Activated CD4-positive, alpha-beta T cell treated with anti-CD3 and anti-CD28 coated beads, Interleukin-2, Interleukin-6, amounts not matched to agents 100 ng/mL and 50 ng/mL, durations not matched to agents 16 hours and 8 hours (primary cell): ENCODE measurements at regions not wholly inside any gene's neighbourhood (a gene's known extent, or its start where the extent isn't known, plus 50 kb on each side); places are given as distances from the start of the nearest gene placed in this dataset.
"Not testable (repeated sequence)": the region's sequence is repeated elsewhere in the genome, so short reads cannot be mapped to it uniquely, and the experiment has no call there.

Experiments used
- DNase-seq: peaks from one replicate; pipeline ENCODE4 v3.0.0-alpha.2; 2020

DNA sequence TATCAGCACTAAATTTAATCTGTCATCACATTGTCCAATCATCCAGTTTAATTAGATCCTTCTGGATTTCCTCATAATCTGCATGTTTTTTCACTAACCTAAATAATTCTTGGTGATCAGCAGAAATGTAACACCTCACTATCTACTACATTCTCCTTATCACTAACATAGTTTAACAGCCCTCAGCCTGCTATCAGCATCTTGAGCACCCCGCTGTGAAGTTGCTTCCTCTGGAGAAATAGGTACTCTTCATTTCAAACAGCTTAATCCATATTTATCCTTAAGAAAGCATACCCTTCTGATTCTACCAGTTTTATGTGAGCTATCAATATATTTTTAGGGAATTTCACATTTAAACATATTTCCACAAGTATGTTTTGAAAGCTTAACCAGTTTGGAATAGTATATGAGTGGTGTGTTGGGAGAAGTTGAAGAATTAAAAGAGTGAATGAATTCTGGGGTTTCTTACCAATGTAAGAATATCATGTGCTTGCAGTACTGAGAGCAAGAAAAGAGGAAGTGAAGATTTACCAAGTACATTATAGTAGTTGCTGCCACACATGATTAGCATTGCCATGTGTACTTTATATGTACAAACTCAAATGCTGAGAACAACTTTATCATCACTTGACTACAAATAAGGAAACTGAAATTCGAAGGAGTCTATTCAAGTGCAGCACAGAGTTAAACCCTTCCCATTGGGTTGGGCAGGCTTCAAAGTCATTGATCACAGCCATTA is 771.1 kb upstream of the ADGRL4 start:
- no peak for DNase-seq

GRCh38 chr1:79775402-79775801 is 768.9 kb upstream of the ADGRL4 start:
- no peak for DNase-seq

- DNase-seq = no peak
Observed at GRCh38 chr1:79773385-79773784, 766.9 kb upstream of the ADGRL4 start.

GRCh38 chr1:79762461-79762860 is 755.9 kb upstream of the ADGRL4 start:
- DNase-seq = no peak

- DNase-seq = no peak
Observed at GRCh38 chr1:79760531-79760930, 754.0 kb upstream of the ADGRL4 start.

DNA sequence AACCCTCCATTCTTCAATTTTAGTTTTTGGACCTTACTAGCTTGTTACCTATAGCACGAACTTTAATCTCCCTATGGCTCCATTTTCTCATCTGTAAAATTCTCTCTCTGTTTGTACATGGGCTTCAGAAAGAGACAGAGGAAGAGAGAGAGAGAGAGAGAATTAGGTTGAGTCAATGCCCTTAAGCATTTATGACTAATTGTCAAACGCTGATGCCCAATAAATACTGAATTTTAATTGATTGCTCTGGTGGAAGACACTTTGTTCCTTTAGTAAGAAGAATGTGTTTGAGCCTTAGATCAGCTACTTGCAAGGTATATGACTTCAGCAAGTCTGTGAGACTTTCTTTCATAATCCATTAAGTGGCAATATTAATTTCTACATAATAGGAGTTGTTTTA is 743.1 kb upstream of the ADGRL4 start:
- DNase-seq = no peak

DNA sequence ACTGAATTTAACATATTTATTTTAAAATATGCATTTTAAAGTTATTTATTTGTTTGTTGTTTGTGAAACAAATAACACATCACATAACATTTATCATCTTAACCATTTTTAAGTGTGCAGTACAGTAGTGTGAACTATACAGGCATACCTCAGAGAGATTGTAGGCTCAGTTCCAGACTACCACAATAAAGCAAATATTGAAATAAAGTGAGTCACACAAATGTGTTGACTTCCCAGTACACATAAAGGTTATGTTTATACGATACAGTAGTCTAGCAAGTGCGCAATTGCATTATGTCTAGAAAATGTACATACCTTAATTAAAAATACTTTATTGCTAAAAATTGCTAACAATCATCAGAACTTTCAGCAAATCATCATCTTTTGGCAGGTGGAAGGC is 739.4 kb upstream of the ADGRL4 start:
- no peak for DNase-seq

DNA sequence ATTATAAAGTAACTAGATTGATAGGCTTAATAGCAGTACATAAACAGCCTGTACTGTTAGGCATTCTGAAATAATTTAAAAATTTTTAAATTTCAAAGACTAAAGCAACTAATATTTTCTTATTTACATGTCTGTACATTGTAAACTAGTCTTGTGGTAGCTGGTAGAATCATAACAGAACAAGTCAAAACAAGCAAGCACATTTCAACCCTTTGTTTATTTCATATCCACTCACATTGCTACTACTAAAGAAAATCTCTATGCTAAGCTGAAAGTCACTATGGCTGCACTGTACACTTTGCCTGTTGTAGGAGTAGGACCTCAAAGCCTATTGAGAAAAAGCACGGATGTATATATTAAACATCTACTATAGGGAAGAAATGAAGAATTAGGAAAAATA is 738.2 kb upstream of the ADGRL4 start:
- DNase-seq = no peak

DNA sequence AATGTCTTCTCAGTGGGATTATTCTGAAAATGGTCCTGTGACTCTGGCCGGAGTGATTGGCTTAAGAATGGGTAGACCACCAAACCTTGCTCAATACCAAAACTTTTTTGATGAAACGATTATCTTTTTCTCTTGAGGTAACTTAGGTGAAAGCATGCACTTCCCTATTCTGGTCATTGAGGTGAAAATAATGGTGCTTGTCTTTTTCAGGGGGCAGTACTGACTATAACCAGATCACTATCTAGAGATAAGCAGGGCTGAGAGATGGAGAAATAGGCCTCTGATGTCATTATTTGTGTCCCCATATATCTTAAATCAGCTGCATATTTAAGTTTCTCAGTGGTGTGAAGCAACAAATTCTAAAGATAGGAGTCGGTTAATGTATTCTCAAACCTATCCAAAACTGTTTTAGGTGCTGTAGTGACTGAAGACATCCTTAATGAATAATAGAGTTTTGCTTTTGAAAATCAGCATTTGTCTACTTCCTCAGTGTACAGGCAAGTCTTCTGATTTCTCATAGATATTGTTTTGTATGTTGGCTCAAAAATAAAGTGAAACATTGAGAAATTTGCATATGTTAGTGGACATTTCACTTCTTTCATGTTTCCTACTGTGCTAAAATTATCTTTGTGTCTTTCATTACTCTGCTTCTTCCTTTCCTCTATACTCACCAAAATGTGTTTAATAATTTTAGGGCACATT is 735.3 kb upstream of the ADGRL4 start:
- DNase-seq = no peak

- no peak for DNase-seq
Observed at GRCh38 chr1:79738101-79738500, 731.6 kb upstream of the ADGRL4 start.

DNA sequence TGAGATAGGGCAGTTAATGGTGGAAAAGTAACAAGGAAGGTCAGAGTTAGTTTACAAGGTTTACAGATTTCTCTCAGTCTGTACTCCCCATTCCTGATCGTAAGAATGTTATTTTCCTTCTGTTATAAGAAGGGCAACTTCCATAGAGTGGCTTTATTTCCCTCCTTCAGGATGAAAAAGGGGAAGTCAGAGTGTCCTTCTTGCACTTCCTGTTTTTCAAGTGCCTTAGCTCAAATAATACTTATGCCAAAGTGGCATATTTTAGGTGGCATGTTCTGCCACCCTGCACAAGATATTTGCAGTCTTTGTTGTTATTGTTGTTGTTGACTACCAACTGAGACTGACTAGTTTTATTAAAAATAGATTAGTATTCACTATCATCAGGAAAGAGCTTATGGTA is 730.7 kb upstream of the ADGRL4 start:
- no peak for DNase-seq

DNA sequence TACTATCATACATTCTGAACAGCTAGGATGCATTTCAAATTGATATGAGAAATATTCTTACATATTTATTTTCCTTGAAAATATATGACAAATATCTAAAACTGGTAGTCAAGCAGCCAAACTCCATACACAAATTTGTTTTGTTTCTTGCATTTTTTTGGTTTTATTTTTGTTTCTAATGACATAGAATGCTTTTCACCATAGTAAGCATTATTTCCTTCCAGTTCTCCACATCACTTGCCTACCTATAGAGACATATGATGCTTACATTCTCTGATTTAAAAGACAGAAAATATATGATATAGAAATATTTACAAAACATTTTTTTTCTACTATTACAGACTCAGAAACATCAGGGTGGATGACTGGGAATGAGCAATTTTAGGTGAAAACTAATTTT is 726.4 kb upstream of the ADGRL4 start:
- DNase-seq = no peak

DNA sequence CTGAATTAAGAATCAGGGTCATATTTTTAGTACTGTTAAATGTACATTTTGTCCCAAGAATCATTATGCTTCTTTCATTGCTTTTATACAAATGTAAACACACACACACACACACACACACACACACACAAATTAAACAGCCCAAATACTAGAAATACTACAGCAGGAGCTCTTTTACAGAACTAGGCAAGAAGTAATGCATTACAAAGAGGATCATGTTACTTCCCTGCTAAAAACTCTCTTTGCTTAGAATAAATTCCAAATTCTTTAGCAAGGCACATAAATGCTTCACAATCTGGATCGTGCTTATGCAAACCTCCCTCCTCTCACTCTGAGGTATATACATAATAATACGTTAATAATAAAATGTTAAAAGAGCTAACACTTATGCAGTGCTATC is 720.4 kb upstream of the ADGRL4 start:
- no peak for DNase-seq

DNA sequence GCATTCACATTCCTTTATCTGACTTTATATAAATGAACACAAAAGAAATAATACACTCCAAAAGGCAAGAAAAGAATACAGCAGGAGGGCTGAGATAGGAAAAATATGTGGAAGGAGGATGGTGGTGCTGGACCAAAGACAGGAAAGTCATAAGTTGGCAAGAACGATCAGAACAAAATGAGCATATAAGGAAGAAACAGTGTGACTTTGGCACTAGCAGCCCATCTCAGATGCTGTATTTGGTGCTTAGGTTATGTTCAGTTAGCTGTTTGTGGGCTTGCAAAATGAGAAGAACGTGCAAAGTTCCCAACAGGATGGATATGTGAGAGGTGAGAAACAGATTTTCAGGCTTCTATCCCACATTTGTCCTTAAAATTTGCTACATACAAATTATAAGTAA is 719.8 kb upstream of the ADGRL4 start:
- no peak for DNase-seq

- DNase-seq = no peak
Observed at GRCh38 chr1:79716447-79716846, 709.9 kb upstream of the ADGRL4 start.

DNA sequence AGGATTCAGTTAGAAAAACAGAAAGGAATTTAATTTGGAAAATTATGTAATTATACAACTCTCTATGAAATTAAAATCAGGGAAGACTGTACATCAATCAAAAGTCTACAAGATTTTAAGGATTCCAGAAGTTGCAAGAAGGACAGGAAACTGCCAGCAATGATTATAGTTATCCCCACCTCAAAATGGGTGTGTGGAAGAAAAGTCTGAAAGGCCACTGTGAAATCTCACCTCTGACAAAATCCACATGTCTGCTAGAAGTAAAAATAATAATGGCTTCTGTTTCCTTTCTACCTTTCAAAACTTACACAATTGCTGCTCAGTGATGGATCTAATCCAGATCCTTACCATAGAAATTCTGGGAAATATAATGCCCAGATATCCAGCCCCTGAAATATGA is 708.1 kb upstream of the ADGRL4 start:
- DNase-seq = no peak

DNA sequence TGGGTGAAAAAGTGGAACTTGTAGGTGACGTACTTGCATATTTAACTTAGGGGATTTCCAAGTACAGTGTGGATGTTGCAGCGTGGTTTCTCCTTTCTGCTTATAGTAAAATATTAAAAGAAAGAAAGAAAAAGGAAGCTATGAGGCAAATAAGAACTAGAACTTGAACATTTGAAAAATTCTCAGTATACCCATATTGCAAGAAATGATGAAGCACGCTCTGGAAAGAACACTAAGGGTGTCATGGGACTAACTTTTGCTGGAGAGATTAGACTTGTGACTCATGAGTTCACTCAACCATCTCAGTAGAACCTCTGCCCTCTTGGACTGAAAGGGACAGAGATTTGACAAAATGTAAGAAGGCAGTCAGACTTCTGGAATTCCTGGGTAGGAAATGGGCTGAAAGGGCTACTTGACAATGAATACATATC is 704.5 kb upstream of the ADGRL4 start:
- DNase-seq = no peak

GRCh38 chr1:79708646-79709265 is 702.2 kb upstream of the ADGRL4 start:
- DNase-seq = no peak

- DNase-seq = no peak
Observed at GRCh38 chr1:79705218-79705617, 698.7 kb upstream of the ADGRL4 start.

GRCh38 chr1:79704067-79704466 is 697.5 kb upstream of the ADGRL4 start:
- DNase-seq = no peak

GRCh38 chr1:79702336-79702999 is 695.9 kb upstream of the ADGRL4 start:
- not testable (repeated sequence) for DNase-seq

- no peak for DNase-seq
Observed at GRCh38 chr1:79695138-79695537, 688.6 kb upstream of the ADGRL4 start.

GRCh38 chr1:79694241-79694640 is 687.7 kb upstream of the ADGRL4 start:
- no peak for DNase-seq
